GM23248 (cell line): ENCODE measurements at regions not wholly inside any gene's neighbourhood (a gene's known extent, or its start where the extent isn't known, plus 50 kb on each side); places are given as distances from the start of the nearest gene placed in this dataset.

ENCODE experiments used
- DNase-seq: peaks from one replicate; pipeline ENCODE4 v3.0.0-alpha.2; 2015
- H2AFZ ChIP-seq: fragments of 200-600 bp; sonication (generic); 2 replicates; pipeline ENCODE4 v1.6.1; 2016; ENCODE audit warnings: antibody characterized with exemption
- H3F3A ChIP-seq: fragments of 200-600 bp; sonication (generic); 2 replicates; pipeline ENCODE4 v1.6.1; 2016; ENCODE audit warnings: mild to moderate bottlenecking, antibody characterized with exemption, mixed run types; ENCODE audit not compliant: insufficient read depth
- H3K27ac ChIP-seq: fragments of 200-600 bp; sonication (generic); 2 replicates; pipeline ENCODE4 v1.5.1; 2016; ENCODE audit warnings: mild to moderate bottlenecking
- H3K27me3 ChIP-seq: fragments of 200-600 bp; sonication (generic); replicated peaks from 2 replicates; pipeline ENCODE4 v1.6.1; 2016; ENCODE audit warnings: mild to moderate bottlenecking; ENCODE audit not compliant: insufficient read depth
- H3K36me3 ChIP-seq: fragments of 200-600 bp; sonication (generic); 2 replicates; pipeline ENCODE4 v1.6.1; 2016; ENCODE audit warnings: low read depth, mild to moderate bottlenecking
- H3K4me1 ChIP-seq: fragments of 200-600 bp; sonication (generic); 2 replicates; pipeline ENCODE4 v1.6.1; 2016; ENCODE audit warnings: mild to moderate bottlenecking; ENCODE audit not compliant: insufficient read depth
- H3K4me2 ChIP-seq: fragments of 200-600 bp; sonication (generic); one replicate; pipeline ENCODE4 v1.6.1; 2016; ENCODE audit warnings: mild to moderate bottlenecking; ENCODE audit not compliant: unreplicated experiment
- H3K4me3 ChIP-seq: fragments of 200-600 bp; sonication (generic); 2 replicates; pipeline ENCODE4 v1.5.1; 2016; ENCODE audit warnings: mild to moderate bottlenecking
- H3K79me2 ChIP-seq: fragments of 200-600 bp; sonication (generic); 2 replicates; pipeline ENCODE4 v1.6.1; 2016; ENCODE audit warnings: mild to moderate bottlenecking; ENCODE audit not compliant: insufficient read depth
- H3K9ac ChIP-seq: fragments of 200-600 bp; sonication (generic); 2 replicates; pipeline ENCODE4 v1.6.1; 2016; ENCODE audit warnings: mild to moderate bottlenecking
- H3K9me2 ChIP-seq: fragments of 200-600 bp; sonication (generic); 2 replicates; pipeline ENCODE4 v1.6.1; 2016; ENCODE audit warnings: mixed run types, mild to moderate bottlenecking, moderate library complexity; ENCODE audit not compliant: insufficient read depth
- H3K9me3 ChIP-seq: fragments of 200-600 bp; sonication (generic); one replicate; pipeline ENCODE4 v1.6.1; 2017; ENCODE audit warnings: low read depth
- H4K20me1 ChIP-seq: fragments of 200-600 bp; sonication (generic); 2 replicates; pipeline ENCODE4 v1.6.0; 2016; ENCODE audit not compliant: insufficient read depth
- EZH2 ChIP-seq: fragments of 200-600 bp; sonication (generic); IDR thresholded peaks from 2 replicates; pipeline ENCODE4 v1.6.1; 2018; ENCODE audit warnings: antibody characterized with exemption, mild to moderate bottlenecking; ENCODE audit not compliant: insufficient read depth, poor library complexity, severe bottlenecking
- EZH2phosphoT487 ChIP-seq: fragments of 200-600 bp; sonication (generic); IDR thresholded peaks from 2 replicates; pipeline ENCODE4 v1.6.1; 2018; ENCODE audit warnings: antibody characterized with exemption, moderate library complexity, mild to moderate bottlenecking, low read depth; ENCODE audit not compliant: insufficient read depth
- WGBS, 2 experiments: methylation state at CpG; one replicate each; pipeline ENCODE4 v1.1.6; 2015 to 2017; ENCODE audit warnings: low lambda C conversion rate in 2 of 2, low coverage in 1 of 2; ENCODE audit errors: missing lambda C conversion rate in 2 of 2; 5-methylcytosine and 5-hydroxymethylcytosine counted together
- in situ Hi-C: fragments of 300-500 bp; cut with MboI; formaldehyde crosslinking; loops from 2 replicates; pipeline ENCODE4 v1.15.0; 2020

- Histone ChIP-seq H3K4me2 (no peak overlapping the region), H3K36me3 (no peaks in the 10 kb centered on the region), H3K27me3 (no peaks in the 10 kb centered on the region), H3K27ac (no peak overlapping the region), H3K4me3 (no peak overlapping the region), H4K20me1 (no peaks in the 10 kb centered on the region), H3K9ac (no peak overlapping the region), H2AFZ (no peak overlapping the region), H3K79me2 (no peaks in the 10 kb centered on the region), H3F3A (no peaks in the 10 kb centered on the region), H3K4me1 (0 out of 2 replicates have a peak, but pooled peaks cover 9% of the 10 kb centered on the region), H3K9me2 (no peaks in the 10 kb centered on the region), H3K9me3 (no peaks in the 10 kb centered on the region)
- WGBS, 2 experiments = 41 to 48% methylated on average over 1 of the region's 1 CpG
- in situ Hi-C loops = no loop called here
- TF ChIP-seq EZH2 (no peak), EZH2phosphoT487 (no peak)
- peak; percentile 44 for DNase-seq
These were observed 909.6 kb downstream of the DSC3 start for GRCh38 chr18:30132959-30133358.

- Histone ChIP-seq H3K4me2 (no peak overlapping the region), H4K20me1 (no peaks in the 10 kb centered on the region), H3K9me2 (no peaks in the 10 kb centered on the region), H3K9ac (no peak overlapping the region), H3F3A (no peaks in the 10 kb centered on the region), H3K27ac (no peak overlapping the region), H3K79me2 (no peaks in the 10 kb centered on the region), H3K4me1 (no peaks in the 10 kb centered on the region), H3K4me3 (no peak overlapping the region), H3K9me3 (no peaks in the 10 kb centered on the region), H3K36me3 (no peaks in the 10 kb centered on the region), H3K27me3 (no peaks in the 10 kb centered on the region), H2AFZ (0 out of 2 replicates have a peak overlapping the region, but pooled peaks have one; percentile 0)
- no peak for DNase-seq
- in situ Hi-C loops = no loop called here
- TF ChIP-seq EZH2phosphoT487 = no peak
- no peak for TF ChIP-seq EZH2
- WGBS, 2 experiments = 7 to 8% methylated on average over 1 of the region's 1 CpG
These were observed 921.1 kb downstream of the DSC3 start for GRCh38 chr18:30121397-30121796.

- Histone ChIP-seq H4K20me1 (no peaks in the 10 kb centered on the region), H3K4me1 (no peaks in the 10 kb centered on the region), H3K9me2 (no peaks in the 10 kb centered on the region), H3K9ac (no peak overlapping the region), H2AFZ (no peak overlapping the region), H3K27me3 (no peaks in the 10 kb centered on the region), H3K36me3 (no peaks in the 10 kb centered on the region), H3K4me2 (no peak overlapping the region), H3K9me3 (no peaks in the 10 kb centered on the region), H3K27ac (no peak overlapping the region), H3K79me2 (no peaks in the 10 kb centered on the region), H3F3A (no peaks in the 10 kb centered on the region), H3K4me3 (no peak overlapping the region)
- in situ Hi-C loops = no loop called here
- TF ChIP-seq EZH2 (no peak), EZH2phosphoT487 (no peak)
- DNase-seq = no peak
These were observed 929.1 kb downstream of the DSC3 start for GRCh38 chr18:30113454-30113853.

GRCh38 chr18:30106356-30106755, 936.2 kb downstream of the DSC3 start:
- Histone ChIP-seq H3K4me1 (no peaks in the 10 kb centered on the region), H3K9ac (no peak overlapping the region), H3K27me3 (no peaks in the 10 kb centered on the region), H2AFZ (no peak overlapping the region), H3K36me3 (no peaks in the 10 kb centered on the region), H3K79me2 (no peaks in the 10 kb centered on the region), H3K4me2 (no peak overlapping the region), H3K27ac (no peak overlapping the region), H3K9me2 (no peaks in the 10 kb centered on the region), H3K9me3 (no peaks in the 10 kb centered on the region), H4K20me1 (no peaks in the 10 kb centered on the region), H3K4me3 (no peak overlapping the region), H3F3A (no peaks in the 10 kb centered on the region)
- TF ChIP-seq EZH2 = no peak
- TF ChIP-seq EZH2phosphoT487 = no peak
- WGBS, 2 experiments = 34 to 42% methylated on average over 1 of the region's 1 CpG
- in situ Hi-C loops = no loop called here
- DNase-seq = peak; percentile 21

- Histone ChIP-seq H3K9ac (no peak overlapping the region), H3K9me2 (no peaks in the 10 kb centered on the region), H3K4me2 (no peak overlapping the region), H3K79me2 (no peaks in the 10 kb centered on the region), H3K27me3 (no peaks in the 10 kb centered on the region), H3K9me3 (no peaks in the 10 kb centered on the region), H4K20me1 (no peaks in the 10 kb centered on the region), H3K36me3 (no peaks in the 10 kb centered on the region), H3K4me3 (no peak overlapping the region), H3F3A (no peaks in the 10 kb centered on the region), H2AFZ (no peak overlapping the region), H3K27ac (no peak overlapping the region), H3K4me1 (no peaks in the 10 kb centered on the region)
- WGBS, 2 experiments = 22 to 27% methylated on average over 2 of the region's 2 CpGs
- TF ChIP-seq EZH2 (no peak), EZH2phosphoT487 (no peak)
- in situ Hi-C loops = no loop called here
- DNase-seq = no peak
These were observed 938.7 kb downstream of the DSC3 start for GRCh38 chr18:30103881-30104280.
